C4-2B (cell line): ENCODE measurements at regions not wholly inside any gene's neighbourhood (a gene's known extent, or its start where the extent isn't known, plus 50 kb on each side); places are given as distances from the start of the nearest gene placed in this dataset.

Experiments
- H3K27ac ChIP-seq: fragments of 450-650 bp; 2 replicates; pipeline ENCODE4 v1.5.1; 2017
- CTCF ChIP-seq: fragments of 450-650 bp; conservative IDR thresholded peaks from 2 replicates; pipeline ENCODE4 v1.5.1; 2017; ENCODE audit warnings: mild to moderate bottlenecking
- ZFX ChIP-seq: fragments of 450-650 bp; IDR thresholded peaks from 2 replicates; pipeline ENCODE4 v1.6.1; 2017

- no peak for TF ChIP-seq CTCF
- no peak for TF ChIP-seq ZFX
- no peak overlapping the region for H3K27ac ChIP-seq
These were observed 164.8 kb upstream of the KL start for GRCh38 chr13:32851083-32852069.

GRCh38 chr13:32852526-32852925, 163.7 kb upstream of the KL start:
- no peak overlapping the region for H3K27ac ChIP-seq
- no peak for TF ChIP-seq CTCF
- TF ChIP-seq ZFX = no peak

- TF ChIP-seq CTCF (no peak), ZFX (no peak)
- no peak overlapping the region for H3K27ac ChIP-seq
These were observed 159.1 kb upstream of the KL start for GRCh38 chr13:32857077-32857476.

- TF ChIP-seq CTCF (no peak), ZFX (no peak)
- no peak overlapping the region for H3K27ac ChIP-seq
These were observed 158.5 kb upstream of the KL start for GRCh38 chr13:32857689-32858088.

- TF ChIP-seq ZFX (no peak), CTCF (no peak)
- no peak overlapping the region for H3K27ac ChIP-seq
These were observed 156.4 kb upstream of the KL start for GRCh38 chr13:32859707-32860292.

GRCh38 chr13:32861304-32861703, 154.9 kb upstream of the KL start:
- TF ChIP-seq ZFX (no peak), CTCF (no peak)
- no peak overlapping the region for H3K27ac ChIP-seq

- H3K27ac ChIP-seq = no peak overlapping the region
- no peak for TF ChIP-seq ZFX
- no peak for TF ChIP-seq CTCF
These were observed 152.6 kb upstream of the KL start for GRCh38 chr13:32863596-32863995.
